Fibroblast of peridontal ligament (primary cell): ENCODE measurements at regions not wholly inside any gene's neighbourhood (a gene's known extent, or its start where the extent isn't known, plus 50 kb on each side); places are given as distances from the start of the nearest gene placed in this dataset.
"Not testable (repeated sequence)": the region's sequence is repeated elsewhere in the genome, so short reads cannot be mapped to it uniquely, and the experiment has no call there.

ENCODE experiments used
- DNase-seq: peaks from one replicate; pipeline ENCODE4 v3.0.0-alpha.2; 2010; ENCODE audit errors: extremely low read depth

DNA sequence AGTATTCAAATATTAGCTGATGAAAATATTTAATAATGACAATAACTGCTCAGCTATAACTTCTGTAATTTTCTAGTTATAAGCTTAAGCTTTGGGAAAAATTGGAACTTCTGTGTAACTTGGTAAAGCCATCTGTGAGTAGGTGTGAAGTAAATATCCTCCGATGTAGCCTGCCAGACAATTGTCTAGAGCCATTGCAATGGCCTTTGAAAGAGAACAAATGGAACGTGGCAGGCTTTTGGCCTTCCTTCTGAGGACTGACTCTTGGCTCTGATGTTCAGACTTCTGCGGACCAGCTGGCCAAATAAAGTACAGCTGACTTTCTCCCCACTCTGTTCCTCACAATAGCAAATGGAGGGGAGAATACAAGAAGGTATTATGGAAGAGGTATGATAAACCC is 203.4 kb upstream of the NMUR2 start:
- no peak for DNase-seq

GRCh38 chr5:152619756-152620155 is 214.7 kb upstream of the NMUR2 start:
- no peak for DNase-seq

DNA sequence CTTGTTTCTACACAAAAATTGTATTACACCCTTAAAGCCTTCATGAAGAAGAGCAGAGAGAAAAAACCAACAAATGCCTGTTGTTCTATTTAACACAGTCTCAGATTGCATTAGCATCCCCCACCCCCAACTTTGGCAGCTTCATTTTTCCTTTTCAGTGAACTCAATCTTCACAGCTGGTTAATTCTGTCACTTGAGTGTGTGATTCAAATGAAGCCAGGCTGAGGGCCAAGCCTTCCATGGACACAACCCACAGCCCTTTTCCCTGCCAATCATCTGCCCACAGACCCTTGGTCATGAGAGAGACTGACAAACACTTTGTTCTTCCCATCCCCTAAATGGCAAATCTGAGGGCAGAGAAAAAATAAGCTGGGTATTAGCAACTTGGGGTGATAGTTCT is 217.5 kb upstream of the NMUR2 start:
- DNase-seq, result no peak

DNA sequence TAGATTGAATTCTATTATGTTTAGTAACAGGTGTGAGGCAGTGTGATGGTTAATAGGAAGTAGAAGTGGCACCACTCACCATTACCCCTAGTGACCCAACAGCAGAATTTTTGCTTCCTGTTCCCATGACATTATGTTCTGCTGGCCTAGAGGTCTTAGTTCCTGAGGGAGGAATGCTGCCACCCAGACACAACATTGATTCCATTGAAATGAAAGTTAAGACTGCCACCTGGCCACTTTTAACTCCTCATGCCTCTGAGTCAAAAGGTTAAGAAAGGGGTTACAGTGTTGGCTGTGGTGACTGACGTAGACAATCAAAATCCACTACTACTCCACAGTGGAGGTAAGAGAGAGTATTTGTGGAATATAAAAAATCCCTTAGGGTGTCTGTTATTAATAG is 218.9 kb upstream of the NMUR2 start:
- DNase-seq, result no peak

DNA sequence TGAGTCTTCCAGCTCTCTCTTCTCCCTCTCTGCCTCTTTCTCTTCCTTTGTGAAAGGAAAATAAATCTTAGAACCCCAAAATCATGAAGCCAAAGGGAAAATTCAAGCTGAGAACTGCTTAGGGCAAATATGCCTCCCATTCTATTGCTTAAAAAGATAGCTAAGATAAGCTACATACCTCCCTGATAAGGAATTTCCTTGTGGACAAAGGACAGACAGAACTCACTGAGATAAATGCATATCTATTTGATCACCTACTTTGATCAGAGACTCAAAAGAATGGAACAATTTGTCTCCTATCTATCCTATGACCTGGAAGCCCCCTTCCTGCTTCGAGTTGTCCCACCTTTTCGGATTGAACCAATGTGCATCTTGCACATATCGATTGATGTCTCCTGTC is 220.6 kb upstream of the NMUR2 start:
- no peak for DNase-seq

GRCh38 chr5:152631221-152631620 is 226.1 kb upstream of the NMUR2 start:
- DNase-seq, result no peak

- DNase-seq, result no peak
Observed at GRCh38 chr5:152632360-152632759, 227.3 kb upstream of the NMUR2 start.

- no peak for DNase-seq
Observed at GRCh38 chr5:152634586-152634985, 229.5 kb upstream of the NMUR2 start.

GRCh38 chr5:152638996-152639552 is 234.0 kb upstream of the NMUR2 start:
- DNase-seq, result no peak

DNA sequence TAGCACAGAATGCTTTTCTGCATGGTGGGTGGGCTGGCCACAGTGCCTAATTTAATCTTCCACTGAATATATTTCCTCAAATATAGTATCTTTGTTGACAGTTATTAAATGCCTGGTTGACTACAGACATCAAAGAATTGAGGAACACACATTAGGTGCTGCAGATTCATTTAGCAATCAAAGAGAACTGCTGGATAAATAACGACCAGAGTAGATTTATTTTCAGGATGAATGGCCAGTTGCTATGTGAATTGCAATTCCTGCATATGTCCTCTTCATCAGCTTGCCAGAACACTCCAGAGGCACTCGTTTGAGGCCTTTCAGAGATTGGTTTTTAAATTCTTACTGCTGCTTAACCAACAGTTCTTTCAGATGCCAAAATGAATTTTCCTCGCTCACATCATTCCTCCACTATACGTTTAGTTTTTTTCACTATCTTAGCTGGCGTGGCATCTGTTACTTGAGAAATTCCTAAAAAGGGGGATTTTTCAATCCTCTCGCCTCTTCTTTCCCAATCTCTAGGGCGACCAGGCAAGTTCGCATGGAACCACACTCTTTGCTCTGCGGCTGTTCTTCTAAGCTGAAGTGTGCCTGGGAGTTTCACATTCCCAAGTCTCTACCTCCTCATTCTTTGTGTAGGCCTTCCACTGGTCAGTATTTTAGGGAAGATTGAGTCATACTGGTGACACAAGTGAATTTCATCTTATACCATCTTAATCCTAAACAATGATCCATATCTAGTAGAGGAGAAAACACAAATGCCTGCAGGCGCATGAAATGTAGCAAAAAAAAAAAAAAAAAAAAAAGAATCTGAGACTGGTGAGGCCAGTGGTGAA is 237.1 kb upstream of the NMUR2 start:
- no peak for DNase-seq

DNA sequence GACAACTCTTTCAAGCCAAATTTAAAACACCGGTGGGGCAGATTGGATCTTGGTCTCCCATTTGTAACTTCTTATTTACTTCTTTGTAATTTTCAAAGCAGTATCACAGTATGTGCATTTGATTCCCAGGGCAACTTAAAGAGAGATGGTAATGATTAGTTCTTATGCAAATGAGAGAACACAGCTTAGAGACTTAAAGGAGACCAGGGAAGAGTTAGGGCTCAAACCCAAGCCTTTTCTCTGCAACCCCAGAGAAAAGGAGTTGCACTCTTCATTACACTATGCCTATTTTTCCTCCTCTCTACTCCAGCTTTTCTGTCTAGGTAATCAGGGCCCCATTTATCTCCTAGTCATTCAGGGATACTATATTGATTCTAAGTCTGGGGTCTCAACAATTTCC is 237.8 kb upstream of the NMUR2 start:
- DNase-seq, result no peak

DNA sequence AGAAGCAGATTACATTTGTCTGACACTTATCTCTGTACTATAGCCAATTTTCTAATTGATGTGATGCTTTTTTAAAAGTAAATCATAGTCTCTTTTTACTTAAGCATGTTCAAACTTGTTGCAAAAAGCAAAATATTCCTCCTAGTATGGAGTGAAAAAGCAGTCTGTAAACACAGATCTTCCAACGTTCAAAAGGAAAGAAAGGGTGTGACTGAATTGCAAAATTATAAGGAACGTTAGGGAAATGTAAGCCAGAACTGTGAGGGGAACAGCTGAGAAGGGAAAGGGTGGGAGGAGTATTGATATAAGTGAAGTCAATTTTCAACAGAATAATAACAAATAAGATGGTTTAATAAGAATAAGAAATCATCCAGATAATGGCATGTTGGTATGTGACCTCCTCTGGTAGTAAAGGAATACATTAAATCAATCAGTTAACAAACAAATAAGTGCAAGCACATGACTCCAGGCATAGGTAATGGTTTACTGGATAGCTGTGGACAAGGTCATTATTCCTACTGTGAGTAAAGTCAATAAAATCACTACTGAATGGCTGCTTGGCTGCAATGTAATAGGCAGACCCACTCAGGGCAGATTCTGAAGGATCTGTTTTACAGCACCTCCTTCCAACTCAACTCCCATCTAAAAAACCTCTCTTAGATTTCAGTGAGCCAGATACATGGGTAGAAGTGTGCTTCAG is 239.1 kb upstream of the NMUR2 start:
- no peak for DNase-seq

DNA sequence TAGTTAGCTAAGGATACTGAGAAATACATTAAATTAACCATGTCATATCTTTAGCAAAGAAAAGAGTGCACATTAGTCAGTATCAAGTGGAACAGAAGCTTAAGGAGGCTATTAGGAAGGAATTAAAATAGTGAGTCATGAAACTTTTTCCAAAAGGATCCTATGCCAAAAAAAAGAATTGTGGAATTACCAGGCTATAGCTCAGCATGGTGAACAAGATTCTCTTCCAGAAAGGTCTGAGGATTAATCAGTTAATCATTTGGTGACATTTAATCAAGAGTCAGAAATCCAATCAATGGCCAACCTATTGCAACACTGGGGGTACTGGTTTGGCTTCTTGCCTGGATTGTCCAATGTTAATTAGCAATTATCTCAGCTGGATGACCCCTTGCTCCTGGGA is 244.5 kb upstream of the NMUR2 start:
- DNase-seq, result no peak

DNA sequence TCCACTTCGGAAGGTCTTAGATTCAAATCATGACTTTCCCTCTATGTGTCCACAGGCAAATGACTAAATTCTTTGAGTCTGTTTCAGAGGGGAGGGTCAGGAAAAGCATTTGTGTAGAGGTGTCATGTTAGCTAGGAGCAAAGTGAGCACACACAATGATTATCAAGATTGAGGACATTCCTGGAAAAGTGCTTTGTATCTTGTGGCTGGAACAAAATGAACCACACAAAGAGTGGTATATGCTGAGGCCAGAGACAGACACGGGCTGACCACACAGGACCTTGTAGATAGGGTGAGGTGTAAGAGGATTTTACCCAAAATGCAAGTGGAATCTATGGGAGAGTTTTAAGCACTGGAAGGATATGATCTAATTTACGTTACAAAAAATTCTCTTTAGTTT is 245.3 kb upstream of the NMUR2 start:
- DNase-seq, result no peak

DNA sequence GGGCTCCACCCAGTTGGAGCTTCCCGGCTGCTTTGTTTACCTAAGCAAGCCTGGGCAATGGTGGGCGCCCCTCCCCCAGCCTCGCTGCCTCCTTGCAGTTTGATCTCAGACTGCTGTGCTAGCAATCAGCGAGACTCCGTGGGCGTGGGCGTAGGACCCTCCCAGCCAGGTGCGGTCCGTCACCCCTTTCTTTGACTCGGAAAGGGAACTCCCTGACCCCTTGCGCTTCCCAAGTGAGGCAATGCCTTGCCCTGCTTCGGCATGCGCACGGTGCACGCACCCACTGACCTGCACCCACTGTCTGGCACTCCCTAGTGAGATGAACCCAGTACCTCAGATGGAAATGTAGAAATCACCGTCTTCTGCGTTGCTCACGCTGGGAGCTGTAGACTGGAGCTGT is 254.4 kb upstream of the NMUR2 start:
- DNase-seq, result not testable (repeated sequence)

DNA sequence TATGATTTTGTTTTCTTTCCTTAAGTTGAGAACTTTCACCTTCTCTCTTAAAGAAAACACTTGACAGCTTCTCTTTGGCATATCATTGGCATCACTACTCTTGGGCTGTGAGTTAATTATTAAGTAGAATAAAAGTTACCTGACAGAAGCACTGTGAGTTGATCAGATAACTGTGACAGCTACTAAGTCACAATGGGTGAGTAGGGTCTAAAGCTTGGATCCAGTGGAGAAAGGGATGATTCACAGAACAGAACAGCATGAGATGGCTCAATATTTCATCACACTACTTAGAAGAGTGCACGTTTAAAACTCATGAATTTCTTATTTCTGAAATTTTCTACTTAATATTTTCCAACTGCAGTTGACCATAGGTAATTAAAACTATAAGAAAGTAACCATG is 268.5 kb upstream of the NMUR2 start:
- no peak for DNase-seq

- DNase-seq, result no peak
Observed at GRCh38 chr5:152674403-152674802, 269.3 kb upstream of the NMUR2 start.

- no peak for DNase-seq
Observed at GRCh38 chr5:152676196-152676595, 271.1 kb upstream of the NMUR2 start.

- DNase-seq, result no peak
Observed at GRCh38 chr5:152683205-152683604, 278.1 kb upstream of the NMUR2 start.

DNA sequence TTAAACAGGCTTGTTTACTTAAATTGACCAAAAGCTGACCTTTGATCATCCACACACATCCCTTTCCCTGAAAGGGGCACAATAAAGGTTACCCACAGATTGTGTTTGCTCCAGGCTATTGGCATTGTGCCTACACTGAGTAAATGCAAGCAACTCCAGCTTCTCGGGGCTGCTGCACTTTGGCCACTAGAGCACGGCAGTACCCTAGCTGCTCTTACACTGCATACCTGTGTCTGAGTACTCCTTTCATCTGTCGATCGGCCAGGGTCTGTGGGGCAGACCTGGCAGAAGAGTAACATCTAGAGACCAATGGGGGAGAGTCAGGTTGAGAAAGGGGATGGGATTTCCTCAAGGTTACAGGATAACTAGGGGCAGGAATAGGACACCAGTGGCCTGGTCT is 281.9 kb upstream of the NMUR2 start:
- no peak for DNase-seq

- peak; percentile 12 for DNase-seq
Observed at GRCh38 chr5:152688561-152689249, 283.6 kb upstream of the NMUR2 start.

- no peak for DNase-seq
Observed at GRCh38 chr5:152689250-152689711, 284.2 kb upstream of the NMUR2 start.
